ENCODE measurements at regions not wholly inside any gene's neighbourhood (a gene's known extent, or its start where the extent isn't known, plus 50 kb on each side); places are given as distances from the start of the nearest gene placed in this dataset.

DNA sequence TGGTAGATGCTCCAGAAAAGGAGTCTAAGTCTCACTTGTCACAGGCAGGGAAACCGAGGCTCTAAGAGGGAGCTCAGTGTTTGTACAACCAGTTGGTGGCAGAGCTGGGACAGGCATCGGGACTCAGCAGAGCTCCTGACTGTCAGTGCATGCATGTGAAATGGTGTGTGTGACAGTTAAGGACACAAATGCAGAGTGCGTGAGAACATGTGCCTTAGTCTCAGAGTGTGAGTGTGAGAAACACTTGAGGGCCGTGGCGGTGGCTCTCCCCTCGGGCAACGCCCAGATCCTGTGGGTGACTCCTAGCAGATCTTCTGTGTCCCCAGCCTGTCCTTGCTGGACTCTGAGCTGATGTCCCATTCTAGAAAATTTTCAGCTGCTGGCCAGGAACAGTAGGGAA is 362.6 kb downstream of the MATN1 start:
- Histone ChIP-seq H3K36me3 (ENCODE audit: insufficient read depth) (no peaks in the 10 kb centered on the region), H3K27me3 (ENCODE audit: insufficient read depth, low read depth) (no peaks in the 10 kb centered on the region; the same call in 1 of the 2 replicates), H3K79me2 (ENCODE audit: insufficient read depth, low read depth) (no peaks in the 10 kb centered on the region), H3K27ac (no peak overlapping the region), H4K20me1 (ENCODE audit: insufficient read depth) (no peaks in the 10 kb centered on the region), H2AFZ (ENCODE audit: low read depth) (no peak overlapping the region), H3K4me2 (no peak overlapping the region), H3K4me3 (IDR thresholded peaks at IDR 0.05; ENCODE audit: insufficient read depth, low read depth, low read length) (no peak overlapping the region), H3K9ac (no peak overlapping the region), H3K4me1 (ENCODE audit: low read depth, poor library complexity, severe bottlenecking) (no peaks in the 10 kb centered on the region)
- TF ChIP-seq, protein P1, sequence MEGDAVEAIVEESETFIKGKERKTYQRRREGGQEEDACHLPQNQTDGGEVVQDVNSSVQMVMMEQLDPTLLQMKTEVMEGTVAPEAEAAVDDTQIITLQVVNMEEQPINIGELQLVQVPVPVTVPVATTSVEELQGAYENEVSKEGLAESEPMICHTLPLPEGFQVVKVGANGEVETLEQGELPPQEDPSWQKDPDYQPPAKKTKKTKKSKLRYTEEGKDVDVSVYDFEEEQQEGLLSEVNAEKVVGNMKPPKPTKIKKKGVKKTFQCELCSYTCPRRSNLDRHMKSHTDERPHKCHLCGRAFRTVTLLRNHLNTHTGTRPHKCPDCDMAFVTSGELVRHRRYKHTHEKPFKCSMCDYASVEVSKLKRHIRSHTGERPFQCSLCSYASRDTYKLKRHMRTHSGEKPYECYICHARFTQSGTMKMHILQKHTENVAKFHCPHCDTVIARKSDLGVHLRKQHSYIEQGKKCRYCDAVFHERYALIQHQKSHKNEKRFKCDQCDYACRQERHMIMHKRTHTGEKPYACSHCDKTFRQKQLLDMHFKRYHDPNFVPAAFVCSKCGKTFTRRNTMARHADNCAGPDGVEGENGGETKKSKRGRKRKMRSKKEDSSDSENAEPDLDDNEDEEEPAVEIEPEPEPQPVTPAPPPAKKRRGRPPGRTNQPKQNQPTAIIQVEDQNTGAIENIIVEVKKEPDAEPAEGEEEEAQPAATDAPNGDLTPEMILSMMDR (conservative IDR thresholded peaks at IDR 0.05; ENCODE audit: low read depth, low read length) = no peak

DNA sequence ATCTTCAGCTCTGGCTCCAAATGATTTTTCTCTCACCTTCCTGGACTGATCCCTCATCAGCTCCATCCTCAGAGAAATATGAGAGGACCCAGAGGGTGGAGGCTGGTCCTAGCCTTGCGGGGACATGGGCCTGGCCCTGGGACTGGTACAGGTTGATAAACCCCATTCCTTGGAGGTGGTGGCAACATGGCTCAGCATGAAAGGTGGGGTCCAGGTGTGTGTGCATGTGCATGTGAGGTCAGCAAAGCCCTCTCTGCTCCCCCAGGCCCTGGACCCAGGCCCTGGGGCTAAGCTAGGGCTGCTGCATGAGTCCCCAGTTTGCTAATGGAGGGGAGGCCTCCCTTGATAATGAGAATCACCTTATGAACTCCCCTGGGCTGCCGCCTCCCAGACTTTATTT is 363.1 kb downstream of the MATN1 start:
- Histone ChIP-seq H3K79me2 (ENCODE audit: insufficient read depth, low read depth) (no peaks in the 10 kb centered on the region), H2AFZ (ENCODE audit: low read depth) (no peak overlapping the region), H3K9ac (no peak overlapping the region), H3K4me2 (no peak overlapping the region), H3K4me1 (ENCODE audit: low read depth, poor library complexity, severe bottlenecking) (no peaks in the 10 kb centered on the region), H4K20me1 (ENCODE audit: insufficient read depth) (no peaks in the 10 kb centered on the region), H3K36me3 (ENCODE audit: insufficient read depth) (no peaks in the 10 kb centered on the region), H3K27ac (no peak overlapping the region), H3K4me3 (IDR thresholded peaks at IDR 0.05; ENCODE audit: insufficient read depth, low read depth, low read length) (no peak overlapping the region), H3K27me3 (ENCODE audit: insufficient read depth, low read depth) (no peaks in the 10 kb centered on the region; the same call in 1 of the 2 replicates)
- TF ChIP-seq, protein P1 (conservative IDR thresholded peaks at IDR 0.05; ENCODE audit: low read depth, low read length) = no peak

DNA sequence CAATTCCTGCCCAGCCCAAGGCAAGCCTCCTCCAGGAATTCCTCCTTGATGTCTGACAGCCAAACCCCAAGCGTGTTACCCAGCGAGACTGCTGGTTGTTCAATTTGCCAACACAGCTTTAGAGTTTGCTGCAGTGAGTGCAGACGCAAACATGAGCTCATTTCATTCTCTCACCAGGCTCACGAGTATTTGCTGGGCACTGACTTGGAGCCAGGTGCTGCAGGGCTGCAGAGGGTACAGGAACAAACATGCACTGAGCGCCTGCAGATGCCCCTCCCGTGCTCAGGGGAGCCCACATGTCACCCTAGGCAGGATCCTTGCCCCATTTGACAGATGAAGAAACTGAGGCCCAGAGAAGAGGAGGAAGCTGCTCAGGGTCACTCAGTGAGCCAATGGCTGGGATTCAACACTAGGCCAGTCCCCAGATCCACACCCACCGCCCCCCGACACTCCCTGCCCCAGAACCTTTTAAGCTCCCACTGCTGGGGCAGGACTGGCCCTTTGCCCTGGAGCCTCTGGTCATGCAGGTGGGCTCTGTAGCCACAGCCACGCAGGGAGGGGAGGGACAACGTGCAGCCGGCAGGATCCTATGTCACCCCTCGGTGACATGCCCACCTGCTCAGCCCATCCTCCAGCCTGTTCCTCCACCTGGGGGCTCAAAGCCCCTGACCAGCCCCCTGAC is 363.7 kb downstream of the MATN1 start:
- H3K36me3 ChIP-seq (ENCODE audit: insufficient read depth) = no peaks in the 10 kb centered on the region
- TF ChIP-seq, protein P1 (conservative IDR thresholded peaks at IDR 0.05; ENCODE audit: low read depth, low read length) = no peak

DNA sequence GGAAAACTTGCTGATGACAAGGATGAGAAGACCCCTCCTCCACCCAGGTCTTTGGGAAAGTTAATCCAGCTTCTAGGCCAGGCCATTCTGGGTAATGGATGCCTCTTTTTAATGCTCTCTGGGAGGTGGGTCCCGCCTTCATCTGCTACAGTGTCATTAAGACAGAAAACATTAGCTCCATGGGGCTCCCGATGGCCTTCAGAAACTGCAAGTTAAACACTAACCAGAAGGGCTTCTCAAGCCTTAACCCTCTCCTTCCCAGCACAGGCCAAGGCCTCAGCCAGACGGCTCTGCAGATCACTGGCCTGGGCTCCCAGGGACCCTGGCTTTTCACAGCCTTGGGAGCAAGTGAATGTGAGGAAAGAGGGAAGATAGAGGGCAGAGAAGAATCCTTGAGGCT is 364.9 kb downstream of the MATN1 start:
- H3K9ac ChIP-seq = no peak overlapping the region
- no peaks in the 10 kb centered on the region for H3K79me2 ChIP-seq (ENCODE audit: insufficient read depth, low read depth)
- H2AFZ ChIP-seq (ENCODE audit: low read depth) = no peak overlapping the region
- no peak overlapping the region for H3K4me3 ChIP-seq (IDR thresholded peaks at IDR 0.05; ENCODE audit: insufficient read depth, low read depth, low read length)
- no peak overlapping the region for H3K27ac ChIP-seq
- H3K4me1 ChIP-seq (ENCODE audit: low read depth, poor library complexity, severe bottlenecking) = no peaks in the 10 kb centered on the region
- TF ChIP-seq, protein P1 (conservative IDR thresholded peaks at IDR 0.05; ENCODE audit: low read depth, low read length) = no peak
- no peaks in the 10 kb centered on the region for H3K27me3 ChIP-seq (ENCODE audit: insufficient read depth, low read depth)
- no peak overlapping the region for H3K4me2 ChIP-seq
- no peaks in the 10 kb centered on the region for H3K36me3 ChIP-seq (ENCODE audit: insufficient read depth)
- H4K20me1 ChIP-seq (ENCODE audit: insufficient read depth) = no peaks in the 10 kb centered on the region

More for the DNA sequence above, 363.7 kb downstream of the MATN1 start:
- Histone ChIP-seq H3K4me2 (no peak overlapping the region), H3K79me2 (ENCODE audit: insufficient read depth, low read depth) (no peaks in the 10 kb centered on the region), H3K27me3 (ENCODE audit: insufficient read depth, low read depth) (no peaks in the 10 kb centered on the region; the same call in 1 of the 2 replicates), H3K4me1 (ENCODE audit: low read depth, poor library complexity, severe bottlenecking) (no peaks in the 10 kb centered on the region), H3K9ac (no peak overlapping the region), H3K27ac (no peak overlapping the region), H4K20me1 (ENCODE audit: insufficient read depth) (no peaks in the 10 kb centered on the region), H2AFZ (ENCODE audit: low read depth) (no peak overlapping the region), H3K4me3 (IDR thresholded peaks at IDR 0.05; ENCODE audit: insufficient read depth, low read depth, low read length) (no peak overlapping the region)

All from KMS-11 (cell line).